ENCODE measurements at regions not wholly inside any gene's neighbourhood (a gene's known extent, or its start where the extent isn't known, plus 50 kb on each side); places are given as distances from the start of the nearest gene placed in this dataset.

DNA sequence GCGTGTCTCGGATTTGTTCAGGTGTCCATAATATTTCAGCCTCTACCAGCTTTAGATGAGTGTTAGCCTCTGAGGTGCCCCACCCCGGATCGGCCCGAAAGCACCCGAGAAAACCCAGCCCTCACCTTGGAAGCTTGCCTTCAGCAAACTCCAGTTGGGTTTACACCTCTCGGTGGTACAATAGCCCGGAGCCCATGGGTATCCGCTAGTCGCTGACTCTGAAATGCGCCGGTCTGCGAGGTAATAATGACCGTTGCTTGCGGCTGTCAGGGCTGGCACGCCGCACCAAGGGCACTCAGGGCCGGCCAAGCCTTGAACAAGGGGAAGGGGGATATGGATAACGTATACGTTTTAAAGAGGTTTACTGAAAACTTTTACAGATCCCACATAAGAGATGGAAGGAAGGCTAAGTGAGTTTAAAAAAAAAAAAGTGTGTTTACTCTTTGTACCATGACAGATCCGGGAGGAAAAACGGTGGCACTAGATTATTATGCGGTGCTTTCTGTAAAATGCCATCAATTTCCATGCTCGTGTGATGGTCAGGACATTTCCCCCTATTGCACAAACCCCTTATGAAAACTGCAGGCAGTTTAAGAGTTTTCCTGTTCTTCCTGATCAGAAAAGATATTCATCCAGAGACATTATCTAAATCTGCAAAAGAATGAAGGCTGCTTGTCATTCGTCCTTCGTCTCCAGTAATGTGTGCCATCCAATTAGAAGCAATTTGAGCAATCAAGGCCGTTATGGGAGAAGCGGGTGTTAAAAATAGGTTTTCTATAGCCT is 124.2 kb downstream of the TMEM161B start:
- no peak for DNase-seq (ENCODE audit: low read depth)

DNA sequence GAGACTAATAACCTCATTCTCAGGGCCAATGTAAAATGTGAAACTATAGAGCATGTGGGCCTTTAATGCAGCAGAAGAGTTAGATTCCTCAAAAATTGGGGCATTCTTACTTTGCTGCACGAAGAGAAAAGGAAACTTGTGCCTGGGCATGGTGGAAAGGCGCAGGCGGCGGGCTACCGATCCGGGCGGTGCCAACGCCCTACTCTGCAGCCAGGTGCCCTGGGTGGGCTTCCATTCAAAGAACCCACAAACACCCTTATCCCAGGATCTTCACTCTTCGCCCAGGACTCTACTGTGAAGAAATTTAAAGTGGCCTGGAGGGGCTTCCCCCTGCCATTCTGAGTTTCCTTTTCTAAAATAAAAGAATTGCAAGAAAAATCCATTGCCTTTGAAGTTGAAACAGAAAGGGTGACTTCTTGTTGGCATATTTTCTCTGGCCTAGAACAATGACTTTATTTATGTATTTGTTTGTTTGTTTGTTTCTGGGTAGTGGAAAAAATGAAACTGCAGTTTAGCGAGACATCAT is 124.9 kb downstream of the TMEM161B start:
- DNase-seq (ENCODE audit: low read depth) = no peak

GRCh38 chr5:88142886-88143692 is 125.6 kb downstream of the TMEM161B start:
- DNase-seq (ENCODE audit: low read depth) = no peak

GRCh38 chr5:88142636-88142885 is 126.1 kb downstream of the TMEM161B start:
- DNase-seq (ENCODE audit: low read depth) = no peak

GRCh38 chr5:88140856-88141752 is 127.5 kb downstream of the TMEM161B start:
- DNase-seq (ENCODE audit: low read depth) = peak; percentile 88

DNA sequence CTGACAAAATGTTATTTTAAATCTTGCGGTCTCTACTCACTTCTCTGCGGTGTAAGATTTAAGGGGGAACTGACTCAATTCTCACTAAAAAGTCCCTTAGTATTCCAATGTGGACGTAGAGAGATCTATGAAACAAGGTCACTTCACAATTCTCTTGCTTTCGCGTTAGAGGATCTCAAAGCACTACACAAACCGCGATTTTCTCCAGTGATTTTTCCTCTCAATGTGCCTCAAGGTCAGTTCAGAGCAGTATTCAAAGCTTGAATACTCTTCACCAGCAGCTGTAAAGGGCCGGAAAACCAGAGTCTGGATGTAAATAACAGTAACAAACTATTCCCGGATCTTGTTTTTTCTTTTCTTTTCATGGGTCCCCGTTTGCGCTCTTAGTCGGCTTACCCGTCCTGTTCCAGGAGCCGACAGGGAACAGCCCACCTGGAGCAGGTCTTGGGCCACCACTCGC is 128.2 kb downstream of the TMEM161B start:
- no peak for DNase-seq (ENCODE audit: low read depth)

- DNase-seq (ENCODE audit: low read depth) = no peak
These were observed 138.3 kb downstream of the TMEM161B start for GRCh38 chr5:88130211-88130815.

DNA sequence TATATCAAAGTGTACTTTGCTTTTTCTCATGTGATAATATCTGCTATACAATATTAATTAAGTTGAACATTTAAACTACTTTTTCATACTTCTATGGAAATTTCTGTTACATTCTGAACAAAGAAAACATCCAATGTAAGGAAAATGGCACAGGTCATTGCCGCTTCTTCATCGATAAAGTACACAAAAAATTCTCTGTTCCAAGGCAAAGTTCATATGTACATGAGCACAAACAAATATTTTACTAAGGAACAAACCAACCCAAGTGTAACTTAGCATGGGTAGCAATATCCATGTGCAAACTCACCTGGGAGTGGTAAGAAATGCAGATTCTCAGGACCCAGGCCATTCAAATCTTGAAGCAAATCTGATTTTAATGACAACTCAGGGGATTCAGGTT is 139.8 kb downstream of the TMEM161B start:
- no peak for DNase-seq (ENCODE audit: low read depth)

DNA sequence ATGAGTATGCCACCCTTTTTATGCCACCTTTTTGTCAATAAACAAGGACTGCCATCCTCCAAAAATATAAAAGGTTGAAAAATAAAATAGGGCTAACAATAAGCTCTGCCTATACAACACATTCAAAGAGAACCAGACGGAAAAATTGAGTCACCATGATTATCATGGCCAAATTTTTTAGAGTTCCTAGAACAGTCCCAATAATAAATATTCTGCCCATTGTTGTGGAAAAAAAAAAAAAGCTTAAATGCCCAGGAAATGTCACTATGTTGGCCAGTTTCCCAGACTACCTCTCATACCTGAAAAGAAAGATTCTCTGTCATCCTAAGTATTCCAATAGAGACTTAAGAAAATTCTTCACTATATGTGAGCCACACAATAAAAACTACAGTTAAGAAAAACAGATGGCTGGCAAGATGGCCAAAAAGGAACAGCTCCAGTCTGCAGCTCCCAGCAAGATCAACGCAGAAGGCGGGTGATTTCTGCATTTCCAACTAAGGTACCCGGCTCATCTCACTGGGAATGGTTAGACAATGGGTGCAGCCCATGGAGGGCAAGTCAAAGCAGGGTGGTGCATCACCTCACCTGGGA is 149.0 kb downstream of the TMEM161B start:
- DNase-seq (ENCODE audit: low read depth) = no peak

DNA sequence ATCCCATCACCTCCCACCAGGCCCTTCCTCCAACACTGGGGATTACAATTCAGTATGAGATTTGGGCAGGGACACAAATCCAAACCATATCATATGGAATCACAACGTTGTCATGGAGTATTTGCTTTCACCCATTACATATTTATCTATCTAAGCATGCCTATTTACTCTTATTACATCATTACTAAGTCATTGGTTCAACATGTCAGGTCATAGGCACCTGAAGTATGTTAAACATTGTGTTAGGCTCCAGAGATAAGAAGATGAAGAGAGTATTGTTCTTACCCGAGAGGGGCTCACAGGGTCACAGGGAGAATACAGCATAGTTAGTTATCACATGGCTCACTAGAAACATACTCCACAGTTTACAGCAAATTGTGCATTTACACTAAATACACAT is 150.5 kb downstream of the TMEM161B start:
- DNase-seq (ENCODE audit: low read depth) = no peak

- no peak for DNase-seq (ENCODE audit: low read depth)
These were observed 151.1 kb downstream of the TMEM161B start for GRCh38 chr5:88117546-88117945.

GRCh38 chr5:88116396-88116795 is 152.2 kb downstream of the TMEM161B start:
- DNase-seq (ENCODE audit: low read depth) = no peak

GRCh38 chr5:88115211-88115610 is 153.4 kb downstream of the TMEM161B start:
- DNase-seq (ENCODE audit: low read depth) = no peak

DNA sequence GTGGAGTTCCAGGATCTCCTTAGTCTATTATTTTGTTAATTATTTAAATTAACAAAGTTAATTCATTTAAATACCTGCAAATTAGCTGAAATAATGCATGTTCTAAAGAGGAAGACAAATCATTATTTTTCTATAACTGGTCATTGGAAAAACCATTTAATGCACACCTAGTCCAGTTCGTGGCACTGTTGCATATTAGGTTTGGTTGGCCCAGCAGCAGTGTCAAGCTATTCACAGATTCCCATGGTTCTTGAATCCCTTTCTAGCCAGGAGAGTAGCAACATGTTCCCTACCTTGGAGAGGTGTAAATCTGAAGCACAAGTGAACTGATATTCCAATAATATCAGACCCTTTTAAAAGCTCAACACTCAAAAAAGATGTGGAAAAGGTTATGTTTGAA is 155.2 kb downstream of the TMEM161B start:
- DNase-seq (ENCODE audit: low read depth) = no peak

DNA sequence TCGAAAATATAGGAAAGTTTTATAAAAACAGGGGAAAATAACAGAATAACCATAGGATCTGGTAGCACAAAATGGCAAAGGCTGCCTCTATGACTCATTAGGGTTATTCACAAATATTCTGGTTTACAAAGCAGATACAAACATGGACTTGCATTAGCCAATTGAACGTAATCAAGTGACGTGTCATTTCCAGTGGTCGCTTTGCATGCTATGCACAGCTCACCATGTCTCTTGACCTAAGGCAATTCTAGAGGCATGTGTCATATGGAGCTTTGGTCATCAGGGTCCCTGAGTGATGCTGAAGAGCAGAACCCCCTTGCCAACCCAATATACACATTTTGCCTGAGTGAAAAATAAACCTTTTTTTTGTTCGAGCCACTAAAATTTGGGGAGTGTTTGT is 158.8 kb downstream of the TMEM161B start:
- DNase-seq (ENCODE audit: low read depth) = no peak

- no peak for DNase-seq (ENCODE audit: low read depth)
These were observed 160.0 kb downstream of the TMEM161B start for GRCh38 chr5:88108490-88109279.

DNA sequence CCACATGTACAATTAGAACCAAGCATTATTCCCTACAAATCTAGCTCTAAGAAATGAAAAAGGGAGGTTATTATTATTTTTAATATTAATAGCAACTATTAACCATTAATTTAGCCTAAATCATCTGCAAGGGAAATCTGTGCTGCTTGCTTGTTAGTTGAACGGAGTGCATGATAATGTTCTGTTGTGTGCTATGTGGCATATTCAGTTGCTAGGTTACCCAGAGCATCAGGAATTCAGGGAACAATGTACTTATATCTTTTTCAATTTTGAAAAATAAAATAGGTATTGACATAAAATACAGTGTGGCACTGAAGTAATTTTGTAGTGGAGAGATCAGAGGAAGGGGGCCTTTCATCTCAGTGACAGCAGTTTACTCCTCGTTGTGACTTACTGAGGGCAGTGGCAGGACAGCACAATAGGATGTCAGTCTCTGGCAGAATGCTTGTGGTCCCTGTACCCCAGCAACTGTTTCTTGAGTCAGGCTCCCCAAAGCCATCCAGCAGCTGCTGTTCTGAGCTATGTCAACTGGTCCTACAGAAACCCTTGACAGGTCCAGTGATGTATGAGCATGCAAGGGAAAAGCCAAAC is 173.6 kb downstream of the TMEM161B start:
- DNase-seq (ENCODE audit: low read depth) = no peak

- no peak for DNase-seq (ENCODE audit: low read depth)
These were observed 174.2 kb downstream of the TMEM161B start for GRCh38 chr5:88094403-88094802.

DNA sequence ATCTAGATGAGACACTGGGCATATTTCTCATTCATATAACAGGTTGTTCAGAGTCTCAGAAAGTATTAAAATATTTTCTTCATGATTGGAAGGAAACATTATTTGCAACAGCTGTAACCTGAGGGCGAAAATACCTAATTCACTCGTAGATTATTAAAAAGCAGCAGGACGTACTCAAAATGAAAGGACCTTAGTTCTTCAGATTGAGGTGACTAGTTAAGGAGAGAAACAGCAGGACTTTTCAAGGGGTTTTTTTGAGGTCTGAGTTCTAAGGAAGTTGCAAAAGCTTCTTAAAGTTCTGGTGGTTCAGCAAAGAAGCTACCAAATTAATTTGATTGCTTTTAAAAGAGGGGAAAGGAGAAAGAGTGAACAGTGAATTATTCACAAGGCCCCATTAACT is 174.9 kb downstream of the TMEM161B start:
- no peak for DNase-seq (ENCODE audit: low read depth)

- no peak for DNase-seq (ENCODE audit: low read depth)
These were observed 175.6 kb downstream of the TMEM161B start for GRCh38 chr5:88092958-88093605.

Data from renal cortical epithelial cell (primary cell).